ENCODE measurements at regions not wholly inside any gene's neighbourhood (a gene's known extent, or its start where the extent isn't known, plus 50 kb on each side); places are given as distances from the start of the nearest gene placed in this dataset.

DNA sequence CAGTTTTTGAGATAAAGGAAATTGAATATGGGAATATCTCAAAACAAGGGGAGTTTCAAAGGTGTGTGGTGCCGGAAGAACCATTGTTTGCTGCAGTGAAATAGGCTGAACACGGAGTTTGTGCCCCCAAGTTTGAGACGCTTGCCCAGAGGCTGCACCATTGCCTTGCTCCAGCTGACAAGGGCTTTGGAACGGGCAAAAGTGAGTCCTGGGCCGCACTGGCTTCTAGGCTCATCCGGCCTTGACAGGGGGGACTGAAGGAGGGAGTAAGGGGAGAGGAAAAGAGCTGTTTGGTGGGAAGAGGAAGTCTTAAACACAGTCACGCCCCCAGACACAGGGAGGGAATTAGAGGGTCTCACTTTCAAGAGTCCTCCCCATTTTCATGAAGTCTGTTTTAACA is 269.9 kb downstream of the FAM43A start:
- no peak for DNase-seq (ENCODE audit: low spot score)
- no peaks in the 10 kb centered on the region for H3K36me3 ChIP-seq (ENCODE audit: insufficient read depth, low read length, poor library complexity, severe bottlenecking)
- CTCF ChIA-PET: interaction anchor here (0.7 kb wide), 1 partner anchor 11 kb away, joined by 3 read pairs; no protein-coding TSS in a partner anchor
- POLR2A ChIA-PET (ENCODE audit: low non-redundant PET): no interaction called here
- no peaks in the 10 kb centered on the region for H3K4me1 ChIP-seq (ENCODE audit: insufficient read depth, low read length, poor library complexity, severe bottlenecking)
- BruUV-seq (replicated peaks): no TSS peak
- TF ChIP-seq, protein P1, sequence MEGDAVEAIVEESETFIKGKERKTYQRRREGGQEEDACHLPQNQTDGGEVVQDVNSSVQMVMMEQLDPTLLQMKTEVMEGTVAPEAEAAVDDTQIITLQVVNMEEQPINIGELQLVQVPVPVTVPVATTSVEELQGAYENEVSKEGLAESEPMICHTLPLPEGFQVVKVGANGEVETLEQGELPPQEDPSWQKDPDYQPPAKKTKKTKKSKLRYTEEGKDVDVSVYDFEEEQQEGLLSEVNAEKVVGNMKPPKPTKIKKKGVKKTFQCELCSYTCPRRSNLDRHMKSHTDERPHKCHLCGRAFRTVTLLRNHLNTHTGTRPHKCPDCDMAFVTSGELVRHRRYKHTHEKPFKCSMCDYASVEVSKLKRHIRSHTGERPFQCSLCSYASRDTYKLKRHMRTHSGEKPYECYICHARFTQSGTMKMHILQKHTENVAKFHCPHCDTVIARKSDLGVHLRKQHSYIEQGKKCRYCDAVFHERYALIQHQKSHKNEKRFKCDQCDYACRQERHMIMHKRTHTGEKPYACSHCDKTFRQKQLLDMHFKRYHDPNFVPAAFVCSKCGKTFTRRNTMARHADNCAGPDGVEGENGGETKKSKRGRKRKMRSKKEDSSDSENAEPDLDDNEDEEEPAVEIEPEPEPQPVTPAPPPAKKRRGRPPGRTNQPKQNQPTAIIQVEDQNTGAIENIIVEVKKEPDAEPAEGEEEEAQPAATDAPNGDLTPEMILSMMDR (conservative IDR thresholded peaks at IDR 0.05; ENCODE audit: low read depth, low read length): no peak
- TF ChIP-seq EZH2 (IDR thresholded peaks at IDR 0.05; ENCODE audit: borderline replicate concordance, low read depth, low read length, poor library complexity, severe bottlenecking): no peak
- intact Hi-C loops (cut with micrococcal nuclease; ENCODE audit: unreplicated experiment): no loop called here
- no peak overlapping the region for H3K27ac ChIP-seq (ENCODE audit: low read depth, low read length, poor library complexity, severe bottlenecking)
- no peaks in the 10 kb centered on the region for H3K9me3 ChIP-seq (ENCODE audit: low read depth, low read length, poor library complexity, severe bottlenecking)
- no peak overlapping the region for H3K4me3 ChIP-seq (ENCODE audit: low read depth, low read length, poor library complexity, severe bottlenecking)
- H3K27me3 ChIP-seq (replicated peaks; ENCODE audit: insufficient read depth, low read depth, low read length, poor library complexity): no peaks in the 10 kb centered on the region

DNA sequence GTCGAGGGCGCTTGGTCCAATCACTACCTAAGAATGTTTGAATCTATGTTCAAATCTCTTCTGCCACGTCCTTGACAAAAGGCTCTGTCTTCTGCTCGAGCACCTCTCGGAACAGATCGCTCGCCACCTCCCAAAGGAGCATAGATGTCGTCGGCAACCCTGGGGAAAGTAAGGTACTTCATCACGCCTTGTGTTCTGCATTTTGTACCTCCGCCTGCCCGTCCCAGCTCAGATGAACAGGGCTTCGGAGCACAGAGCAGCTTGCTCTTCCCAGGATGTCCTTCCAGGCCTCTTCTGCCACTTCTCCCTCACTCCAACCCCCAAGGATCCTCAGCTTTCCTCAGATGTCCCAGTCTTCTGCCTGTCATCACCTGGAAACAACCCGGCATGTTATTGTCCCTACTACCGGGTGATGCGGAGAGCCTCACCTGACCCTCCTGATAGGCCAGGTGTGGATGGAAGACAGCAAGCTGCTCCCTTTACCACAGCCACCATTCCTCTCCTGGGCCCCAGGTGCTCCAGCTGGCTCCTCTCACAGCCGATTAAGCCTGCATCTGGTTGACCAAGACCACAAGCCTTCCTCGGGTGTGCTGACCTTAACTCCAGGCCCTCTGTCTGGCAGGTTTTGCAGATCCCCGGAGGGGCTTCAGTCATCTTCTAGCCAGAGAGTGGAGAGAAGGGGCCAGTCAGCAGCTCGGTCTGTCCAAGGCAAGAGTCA is 270.5 kb downstream of the FAM43A start:
- no peak for DNase-seq (ENCODE audit: low spot score)
- no peaks in the 10 kb centered on the region for H3K27me3 ChIP-seq (replicated peaks; ENCODE audit: insufficient read depth, low read depth, low read length, poor library complexity)
- no peaks in the 10 kb centered on the region for H3K9me3 ChIP-seq (ENCODE audit: low read depth, low read length, poor library complexity, severe bottlenecking)
- no peak overlapping the region for H3K4me3 ChIP-seq (ENCODE audit: low read depth, low read length, poor library complexity, severe bottlenecking)
- no peak overlapping the region for H3K27ac ChIP-seq (ENCODE audit: low read depth, low read length, poor library complexity, severe bottlenecking)
- TF ChIP-seq, protein P1 (conservative IDR thresholded peaks at IDR 0.05; ENCODE audit: low read depth, low read length): no peak
- no peak for TF ChIP-seq EZH2 (IDR thresholded peaks at IDR 0.05; ENCODE audit: borderline replicate concordance, low read depth, low read length, poor library complexity, severe bottlenecking)
- POLR2A ChIA-PET (ENCODE audit: low non-redundant PET): no interaction called here
- intact Hi-C loops (cut with micrococcal nuclease; ENCODE audit: unreplicated experiment): no loop called here
- BruUV-seq (replicated peaks): no TSS peak
- no peaks in the 10 kb centered on the region for H3K4me1 ChIP-seq (ENCODE audit: insufficient read depth, low read length, poor library complexity, severe bottlenecking)
- CTCF ChIA-PET: interaction anchor here (0.7 kb wide), 1 partner anchor 11 kb away, joined by 3 read pairs; no protein-coding TSS in a partner anchor
- H3K36me3 ChIP-seq (ENCODE audit: insufficient read depth, low read length, poor library complexity, severe bottlenecking): no peaks in the 10 kb centered on the region

DNA sequence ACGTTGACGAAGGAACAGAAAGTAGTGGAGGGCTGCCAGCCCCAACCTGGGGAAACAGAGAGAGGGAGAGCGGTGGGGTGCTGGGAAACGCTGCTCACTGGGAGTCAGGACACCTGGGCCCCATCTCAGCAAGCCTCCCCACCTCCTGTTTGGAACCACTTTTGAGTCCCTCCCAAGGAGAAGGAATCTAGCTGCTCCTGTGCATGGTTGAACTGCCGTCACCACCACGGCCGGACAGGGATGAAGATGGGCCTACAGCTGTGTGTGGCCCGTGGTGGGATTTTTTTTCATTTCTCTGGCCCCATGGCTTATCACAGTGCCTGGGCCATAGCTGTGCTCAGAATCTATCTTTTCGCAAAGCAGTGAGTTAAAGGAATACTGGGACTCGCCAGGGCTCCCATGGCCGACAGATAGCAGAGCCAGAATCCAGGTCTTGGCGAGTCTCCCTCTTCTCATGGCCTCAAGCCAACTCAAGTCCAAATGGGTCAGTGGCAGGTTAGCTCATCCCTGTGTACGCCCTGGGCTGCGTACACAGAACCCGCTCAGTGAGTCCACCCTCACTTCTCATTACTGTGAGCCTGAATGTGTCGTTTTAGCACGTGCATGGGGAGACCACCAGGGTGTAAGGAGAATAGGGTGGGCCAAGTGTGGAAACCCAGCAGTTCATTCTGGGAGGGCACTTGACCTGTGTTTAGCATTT is 271.2 kb downstream of the FAM43A start:
- CTCF ChIA-PET: no interaction called here

More for the DNA sequence above, 271.2 kb downstream of the FAM43A start:
- BruUV-seq (replicated peaks): no TSS peak
- Histone ChIP-seq H3K27ac (ENCODE audit: low read depth, low read length, poor library complexity, severe bottlenecking) (no peak overlapping the region), H3K4me1 (ENCODE audit: insufficient read depth, low read length, poor library complexity, severe bottlenecking) (no peaks in the 10 kb centered on the region), H3K36me3 (ENCODE audit: insufficient read depth, low read length, poor library complexity, severe bottlenecking) (no peaks in the 10 kb centered on the region), H3K9me3 (ENCODE audit: low read depth, low read length, poor library complexity, severe bottlenecking) (no peaks in the 10 kb centered on the region), H3K27me3 (replicated peaks; ENCODE audit: insufficient read depth, low read depth, low read length, poor library complexity) (no peaks in the 10 kb centered on the region), H3K4me3 (ENCODE audit: low read depth, low read length, poor library complexity, severe bottlenecking) (no peak overlapping the region)
- intact Hi-C loops (cut with micrococcal nuclease; ENCODE audit: unreplicated experiment): no loop called here
- POLR2A ChIA-PET (ENCODE audit: low non-redundant PET): no interaction called here
- no peak for TF ChIP-seq EZH2 (IDR thresholded peaks at IDR 0.05; ENCODE audit: borderline replicate concordance, low read depth, low read length, poor library complexity, severe bottlenecking)
- TF ChIP-seq, protein P1 (conservative IDR thresholded peaks at IDR 0.05; ENCODE audit: low read depth, low read length): no peak
- DNase-seq (ENCODE audit: low spot score): no peak
